ENCODE measurements at regions not wholly inside any gene's neighbourhood (a gene's known extent, or its start where the extent isn't known, plus 50 kb on each side); places are given as distances from the start of the nearest gene placed in this dataset.

DNA sequence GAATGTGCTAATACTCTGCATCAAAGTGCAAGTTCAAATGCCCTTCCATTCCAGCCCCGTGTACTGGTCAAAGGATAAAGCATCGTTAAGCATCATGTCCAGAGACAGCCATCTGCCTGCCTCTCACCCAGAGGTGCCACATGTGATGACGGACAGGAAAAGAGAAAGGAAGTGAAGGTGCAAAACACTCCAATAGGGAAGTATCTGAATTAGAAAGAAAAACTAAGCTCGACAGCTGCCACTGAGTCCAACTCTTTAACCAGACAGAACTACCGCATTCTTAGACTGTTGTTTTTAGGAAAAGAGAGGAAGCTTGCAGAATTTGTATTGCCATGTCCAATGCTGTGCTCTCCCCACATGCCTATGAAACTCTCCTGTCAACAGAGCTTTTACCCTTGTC is 465.0 kb upstream of the SOX5 start:
- no peak for DNase-seq (ENCODE audit: low spot score)

DNA sequence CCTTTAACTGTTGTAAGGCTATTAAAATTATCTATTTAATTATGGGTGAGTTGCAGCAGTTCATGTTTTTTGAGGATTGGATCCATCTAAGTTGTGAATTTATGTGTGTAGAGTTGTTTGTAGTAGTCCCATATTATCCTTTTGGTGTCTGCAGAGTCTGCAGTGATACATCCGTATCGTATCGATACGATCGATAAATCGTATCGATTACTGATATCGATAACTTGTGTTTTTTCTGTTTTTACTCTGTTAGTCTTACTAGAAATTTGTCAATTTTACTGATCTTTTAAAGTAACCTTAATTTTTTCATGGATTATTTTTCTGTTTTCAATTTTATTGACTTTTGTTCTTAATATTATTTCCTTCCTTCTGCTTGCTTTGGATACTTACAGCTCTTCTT is 462.5 kb upstream of the SOX5 start:
- no peak for DNase-seq (ENCODE audit: low spot score)

DNA sequence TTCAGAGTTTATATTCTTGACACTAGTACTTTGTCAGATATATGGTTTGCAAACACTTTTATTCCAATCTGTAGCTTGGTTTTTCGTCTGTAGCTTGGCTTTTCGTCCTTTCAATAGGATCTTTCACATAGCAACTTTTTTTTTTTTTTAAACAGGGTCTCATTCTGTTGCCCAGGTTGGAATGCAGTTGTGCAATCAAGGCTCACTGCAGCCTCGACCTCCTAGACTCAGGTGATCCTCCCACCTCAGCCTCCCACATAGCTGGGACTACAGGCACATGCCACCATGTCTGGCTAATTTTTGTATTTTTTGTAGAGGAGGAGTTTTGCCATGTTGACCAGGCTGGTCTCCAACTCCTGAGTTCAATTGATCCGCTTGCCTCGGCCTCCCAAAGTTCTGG is 460.4 kb upstream of the SOX5 start:
- DNase-seq (ENCODE audit: low spot score): no peak

DNA sequence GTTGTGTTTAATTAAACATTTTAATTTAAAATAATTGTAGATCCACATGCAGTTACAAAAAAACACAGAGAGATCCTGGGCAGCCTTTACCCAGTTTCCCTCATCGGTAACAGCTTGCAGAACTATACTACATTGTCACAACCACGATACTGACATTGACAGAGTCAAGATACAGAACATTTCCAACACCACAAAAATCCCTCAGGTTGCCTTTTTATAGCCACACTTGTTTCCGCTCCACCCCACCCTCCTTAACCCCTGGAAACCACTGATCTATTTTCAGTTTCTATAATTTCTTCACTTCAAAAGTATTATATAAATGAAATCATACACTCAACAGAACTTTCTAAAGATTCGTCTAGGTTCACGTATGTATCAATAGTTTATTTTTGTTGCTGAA is 458.8 kb upstream of the SOX5 start:
- no peak for DNase-seq (ENCODE audit: low spot score)

DNA sequence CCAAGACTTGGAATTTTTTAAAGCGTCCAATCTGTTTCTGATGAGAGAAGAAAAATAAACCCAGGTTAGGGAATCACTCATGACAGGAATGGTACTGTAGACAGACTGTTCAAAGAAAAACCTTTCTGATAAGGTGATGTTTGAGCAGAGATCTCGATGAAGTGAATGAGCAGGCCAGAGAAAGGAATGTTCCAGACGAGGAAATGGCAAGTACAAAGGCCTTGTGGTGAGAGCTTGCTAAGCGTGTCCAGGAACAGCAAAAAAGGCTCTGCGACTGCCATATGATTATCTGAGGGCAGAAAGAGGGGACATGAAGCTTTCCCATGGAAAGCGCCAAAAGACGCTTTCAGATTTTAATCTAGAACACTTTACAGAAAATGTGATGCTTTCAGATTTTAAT is 458.4 kb upstream of the SOX5 start:
- DNase-seq (ENCODE audit: low spot score): no peak

DNA sequence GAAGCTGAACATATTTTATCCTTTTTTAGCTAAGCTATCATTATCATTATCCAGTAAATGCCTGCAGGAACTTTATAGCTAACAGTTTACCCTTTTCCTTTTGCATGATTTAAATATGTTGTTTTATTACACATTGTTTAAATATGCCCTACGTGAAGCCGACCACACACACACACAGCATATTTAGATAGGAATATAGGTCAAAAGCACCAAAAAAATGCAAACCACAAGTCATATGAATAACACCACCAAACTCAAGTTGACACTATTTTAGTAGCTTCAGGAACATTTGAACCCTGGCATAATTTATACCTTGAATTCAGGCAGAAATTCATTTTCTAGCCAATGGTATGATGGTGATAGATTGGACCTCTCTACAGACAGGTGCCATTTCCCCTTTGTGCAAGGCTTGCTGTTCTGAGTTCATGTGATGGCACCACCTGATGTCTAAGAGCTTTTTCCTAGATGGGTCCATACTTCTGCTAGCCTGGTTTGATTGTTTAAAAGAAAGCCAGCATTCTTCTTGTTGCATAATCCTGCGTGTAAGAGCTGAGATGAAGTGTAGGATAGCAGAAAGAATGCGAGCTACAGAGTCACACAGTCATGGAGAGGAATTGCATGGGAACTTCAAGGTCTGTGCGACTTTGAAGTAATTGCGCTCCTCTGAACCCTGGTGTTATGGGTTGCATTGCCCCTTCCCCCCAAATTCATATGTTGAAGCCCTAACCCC is 454.8 kb upstream of the SOX5 start:
- no peak for DNase-seq (ENCODE audit: low spot score)

DNA sequence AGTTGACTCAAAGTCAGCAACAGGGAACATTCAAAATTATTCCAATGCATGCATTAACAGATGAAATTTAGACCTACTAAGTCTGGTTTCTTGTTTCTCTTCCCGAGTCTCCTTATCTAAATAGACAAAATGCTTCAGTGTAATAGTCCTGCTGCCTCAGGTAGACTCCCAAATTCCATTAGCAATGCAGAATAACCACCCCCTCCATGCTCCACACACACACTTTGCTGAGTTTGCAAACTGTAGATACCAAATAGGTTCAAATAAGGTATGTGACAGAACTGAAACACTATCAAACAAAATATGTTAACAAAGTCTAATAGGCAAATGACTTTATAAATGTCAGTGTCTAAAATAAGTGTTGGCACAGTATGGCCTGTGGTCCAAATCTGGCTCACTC is 451.1 kb upstream of the SOX5 start:
- no peak for DNase-seq (ENCODE audit: low spot score)

DNA sequence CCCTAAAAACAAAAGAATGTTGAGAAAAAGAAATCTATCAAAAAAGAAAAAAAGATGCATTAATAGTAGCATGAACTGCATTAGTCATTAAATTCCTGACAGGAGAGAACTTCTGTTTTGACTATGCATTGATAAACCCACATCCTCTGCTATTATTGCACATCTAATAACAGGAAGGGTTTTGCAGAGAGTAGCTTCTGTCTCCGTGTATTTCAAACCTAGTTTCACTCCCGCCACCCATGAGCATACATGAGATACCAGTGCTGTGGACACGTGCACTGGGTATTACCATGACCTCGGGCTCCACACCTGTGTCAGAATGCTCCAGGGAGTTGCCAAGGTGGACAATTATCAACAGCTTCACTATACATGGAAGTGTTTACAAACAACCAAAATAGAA is 449.1 kb upstream of the SOX5 start:
- DNase-seq (ENCODE audit: low spot score): no peak

DNA sequence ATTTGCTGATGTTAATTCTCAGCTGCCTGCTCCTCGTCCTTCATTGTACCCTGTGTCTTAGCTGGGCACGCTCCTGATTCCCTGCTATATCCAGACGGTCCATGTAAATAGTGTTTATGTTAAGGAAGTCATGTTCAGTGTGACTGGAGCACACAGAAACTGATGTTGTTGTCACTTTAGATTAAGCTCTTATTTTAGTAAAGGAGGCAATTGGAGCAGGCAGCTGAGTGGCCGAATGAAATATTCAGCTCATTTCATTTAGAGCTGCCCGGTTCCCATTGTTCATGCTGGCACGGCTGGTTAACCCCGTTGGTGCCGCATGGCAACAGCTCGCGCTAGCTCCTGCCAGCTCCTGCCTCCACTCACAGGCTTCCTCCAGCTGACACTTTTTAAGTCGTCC is 446.8 kb upstream of the SOX5 start:
- no peak for DNase-seq (ENCODE audit: low spot score)

DNA sequence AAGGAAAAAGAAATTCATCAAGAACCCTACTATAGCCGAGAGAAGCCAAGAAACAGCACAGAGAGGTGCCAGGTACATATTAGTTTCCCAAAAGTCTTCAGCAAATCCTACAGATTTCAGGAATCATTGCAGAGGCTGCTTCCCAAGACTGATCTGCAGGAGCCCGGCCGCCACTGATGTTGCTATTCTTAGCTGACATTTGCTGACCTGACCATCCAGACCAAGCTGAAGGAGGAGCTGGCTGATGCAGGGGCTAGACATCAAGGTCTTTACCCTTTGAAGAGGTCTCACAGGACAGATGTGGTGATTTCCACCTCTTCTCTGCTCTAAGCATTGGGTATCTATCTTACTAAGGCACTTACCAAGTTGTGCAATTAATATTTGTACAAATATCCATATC is 444.8 kb upstream of the SOX5 start:
- no peak for DNase-seq (ENCODE audit: low spot score)

DNA sequence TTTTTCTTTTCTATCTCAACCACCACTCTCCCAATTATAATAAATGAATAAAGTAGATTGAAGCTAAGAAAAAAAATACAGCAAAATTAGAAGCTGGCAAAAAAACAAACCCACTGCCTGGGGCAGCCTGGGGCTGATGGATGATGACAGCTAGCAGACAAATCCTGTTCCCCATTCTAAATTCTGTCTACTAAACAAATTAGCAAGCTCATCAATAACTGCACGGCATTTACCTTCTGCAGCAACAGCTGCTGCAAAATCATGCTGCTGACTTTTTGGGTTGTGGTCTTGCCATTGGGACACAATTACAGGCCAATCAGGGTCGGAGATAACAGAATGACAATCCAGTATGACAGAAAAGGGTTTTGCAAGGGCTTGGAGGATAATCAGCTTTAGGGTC is 443.6 kb upstream of the SOX5 start:
- DNase-seq (ENCODE audit: low spot score): no peak

DNA sequence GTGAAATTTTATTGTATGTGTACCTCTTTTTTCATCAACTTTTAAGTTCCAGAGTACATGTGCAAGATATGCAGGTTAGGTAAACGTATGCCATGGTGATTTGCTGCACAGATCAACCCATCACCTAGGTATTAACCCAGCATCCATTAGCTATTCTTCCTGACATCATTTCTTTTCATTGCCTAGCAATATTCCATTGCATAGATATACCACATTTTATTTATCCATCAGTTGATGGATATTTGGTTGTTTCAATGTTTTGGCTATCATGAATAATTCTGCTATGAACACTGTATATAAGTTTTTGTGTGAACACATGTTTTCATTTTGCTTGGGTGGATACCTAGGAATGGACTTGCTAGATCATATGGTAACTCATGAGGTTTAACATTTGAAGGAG is 439.9 kb upstream of the SOX5 start:
- no peak for DNase-seq (ENCODE audit: low spot score)

DNA sequence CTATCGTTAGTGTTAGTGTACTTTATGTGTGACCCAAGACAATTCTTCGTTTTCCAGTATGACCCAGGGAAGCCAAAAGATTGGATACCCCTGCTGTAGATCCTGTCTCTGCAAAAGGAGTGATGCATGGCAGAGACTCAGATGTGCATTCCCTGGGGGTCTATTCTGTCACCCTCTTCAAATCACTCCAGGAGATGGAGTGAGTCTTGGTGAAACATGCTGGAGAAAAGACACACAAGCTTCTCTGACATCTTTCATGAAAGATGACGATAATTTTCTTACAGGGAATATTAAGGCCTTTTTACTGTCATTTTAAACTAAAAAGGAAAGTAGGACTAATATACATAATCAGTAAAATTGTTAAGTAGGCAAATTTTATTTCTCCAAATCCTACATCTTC is 437.9 kb upstream of the SOX5 start:
- no peak for DNase-seq (ENCODE audit: low spot score)

DNA sequence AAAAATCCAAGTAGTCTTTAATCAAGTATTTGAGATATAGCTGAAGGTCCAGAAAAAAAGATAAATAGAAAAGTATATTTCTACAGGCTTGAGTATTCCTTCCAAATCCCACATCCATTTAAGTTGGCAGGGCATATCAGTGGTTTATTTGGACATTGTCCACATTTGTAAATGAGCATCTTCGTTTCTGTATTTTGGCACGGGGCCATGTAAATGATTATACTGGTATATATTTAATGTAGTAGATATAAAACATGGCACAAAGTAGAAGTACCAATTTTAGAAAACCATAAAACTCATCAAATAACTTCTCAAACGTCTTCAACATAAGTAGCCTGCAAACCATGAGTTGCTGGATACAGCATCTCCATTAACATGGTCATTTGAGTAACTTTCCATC is 437.4 kb upstream of the SOX5 start:
- no peak for DNase-seq (ENCODE audit: low spot score)

DNA sequence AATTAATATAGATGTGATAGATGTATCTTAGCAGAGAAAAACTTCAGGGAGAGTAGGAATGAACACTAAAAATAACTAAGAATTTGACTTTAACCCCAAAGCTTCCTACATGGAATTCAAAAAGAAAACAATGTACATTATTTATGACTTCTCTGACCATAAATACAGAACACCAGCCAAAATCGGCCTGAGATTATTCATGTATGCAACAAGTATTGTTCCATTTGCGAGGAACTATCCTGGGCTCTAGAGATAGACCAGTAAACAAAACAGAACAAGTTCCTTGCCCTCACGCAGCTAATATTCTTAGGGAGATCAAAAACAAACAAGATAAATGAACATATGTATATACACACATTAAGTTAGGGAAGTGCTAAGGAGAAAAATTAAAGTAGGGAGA is 432.3 kb upstream of the SOX5 start:
- no peak for DNase-seq (ENCODE audit: low spot score)

DNA sequence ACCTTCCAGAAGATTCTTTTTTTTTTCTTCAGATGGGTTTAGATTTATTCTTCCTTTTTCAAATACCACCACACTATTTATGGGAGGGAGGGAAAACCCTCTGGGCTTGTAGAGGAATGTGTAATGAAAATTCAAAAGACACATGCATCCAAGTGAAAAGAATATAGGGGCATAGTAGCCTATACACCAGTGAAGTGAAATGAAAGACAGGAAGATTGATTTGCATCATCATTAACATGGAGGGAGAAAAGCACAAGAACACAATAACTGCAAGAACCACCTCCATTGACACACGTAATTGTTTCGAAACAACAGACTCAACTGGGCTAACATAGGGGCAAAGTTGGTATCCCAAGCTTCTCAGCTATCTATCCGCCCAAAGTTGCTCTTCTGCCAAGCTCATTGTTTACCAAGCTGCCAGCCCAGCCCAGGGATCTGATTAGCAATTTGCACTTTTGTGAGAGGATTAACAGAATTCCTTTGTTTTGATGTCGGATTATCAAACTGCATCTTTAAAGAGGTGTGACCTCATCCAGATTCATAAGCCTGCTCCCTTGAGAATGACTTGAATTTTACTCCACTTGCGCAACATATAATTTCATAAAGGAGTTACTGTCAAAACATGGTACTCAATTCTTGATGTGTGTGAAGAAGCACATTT is 430.5 kb upstream of the SOX5 start:
- no peak for DNase-seq (ENCODE audit: low spot score)

DNA sequence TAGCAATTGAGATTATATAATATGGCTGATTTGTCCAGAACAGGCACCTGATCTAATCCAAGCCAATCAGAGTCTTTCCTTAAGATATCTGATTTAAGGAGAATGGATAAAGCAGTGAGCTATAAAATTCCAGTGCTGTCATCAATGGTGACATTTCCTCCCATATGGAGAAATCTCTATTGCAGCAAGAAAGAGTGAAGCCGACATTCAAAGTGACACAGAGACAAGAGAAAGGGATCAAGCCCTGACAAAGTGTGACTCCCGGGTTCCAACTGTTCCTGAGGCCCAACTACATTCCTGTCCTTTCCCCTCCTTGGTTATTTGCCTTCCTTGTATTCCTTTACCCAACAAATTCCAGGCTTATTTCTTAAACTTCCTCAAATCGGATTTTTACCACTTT is 430.0 kb upstream of the SOX5 start:
- no peak for DNase-seq (ENCODE audit: low spot score)

DNA sequence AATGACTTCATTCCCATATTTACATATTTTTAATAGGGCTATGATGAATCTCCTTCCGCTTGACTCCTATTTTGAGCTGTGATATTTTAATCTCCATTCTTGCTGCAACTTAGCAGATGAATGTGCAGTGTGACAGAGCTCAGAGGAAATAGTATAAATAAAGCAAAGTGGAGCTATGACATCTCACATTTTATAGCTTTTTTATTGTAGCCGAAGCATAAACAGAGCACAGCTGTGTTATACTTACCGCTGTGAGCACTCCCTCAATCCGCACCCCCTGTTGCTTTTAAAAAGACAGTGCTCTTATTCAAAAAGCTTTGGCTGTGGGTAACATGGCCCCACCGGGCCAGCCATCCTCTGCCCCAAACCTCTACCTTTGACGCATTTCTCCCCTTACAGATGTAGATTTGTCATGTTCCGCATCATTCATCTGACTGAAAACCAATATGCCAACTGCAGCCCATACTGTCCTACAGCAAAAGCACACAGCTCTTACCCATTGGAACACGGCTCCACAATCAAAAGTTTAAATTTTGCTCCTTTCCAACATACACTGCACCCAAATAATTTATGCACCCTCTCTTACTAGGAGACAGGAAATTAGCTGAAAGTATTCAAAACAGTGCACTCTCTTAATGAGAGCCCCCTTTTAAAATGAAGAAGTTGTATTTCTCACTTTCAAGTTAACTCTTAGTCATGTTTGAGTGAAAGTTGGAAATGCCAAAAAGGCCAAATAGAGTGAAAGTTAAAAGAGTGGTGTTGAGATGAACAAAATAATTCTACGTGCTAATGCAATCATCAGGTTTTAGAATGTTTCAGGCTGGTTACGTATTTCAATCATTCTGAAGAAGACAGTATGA is 429.3 kb upstream of the SOX5 start:
- no peak for DNase-seq (ENCODE audit: low spot score)

DNA sequence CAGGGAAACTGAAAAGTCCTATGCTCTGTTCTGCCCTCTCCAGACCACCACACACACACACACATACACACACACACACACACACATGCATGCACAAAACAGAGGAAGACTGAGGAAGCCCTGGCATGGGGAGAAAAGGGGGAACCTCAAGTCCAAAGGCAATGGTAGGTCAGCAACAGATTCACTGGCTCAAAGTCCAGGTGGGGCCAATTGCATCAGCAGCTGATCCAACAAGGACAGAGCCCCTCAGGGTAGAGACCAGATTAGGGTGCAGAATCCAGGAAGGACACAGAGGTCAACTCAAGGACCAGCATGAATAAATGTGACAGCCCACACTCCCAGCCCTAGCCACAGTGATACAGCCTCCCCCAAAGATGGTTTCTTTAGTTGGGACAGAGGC is 425.0 kb upstream of the SOX5 start:
- DNase-seq (ENCODE audit: low spot score): no peak

DNA sequence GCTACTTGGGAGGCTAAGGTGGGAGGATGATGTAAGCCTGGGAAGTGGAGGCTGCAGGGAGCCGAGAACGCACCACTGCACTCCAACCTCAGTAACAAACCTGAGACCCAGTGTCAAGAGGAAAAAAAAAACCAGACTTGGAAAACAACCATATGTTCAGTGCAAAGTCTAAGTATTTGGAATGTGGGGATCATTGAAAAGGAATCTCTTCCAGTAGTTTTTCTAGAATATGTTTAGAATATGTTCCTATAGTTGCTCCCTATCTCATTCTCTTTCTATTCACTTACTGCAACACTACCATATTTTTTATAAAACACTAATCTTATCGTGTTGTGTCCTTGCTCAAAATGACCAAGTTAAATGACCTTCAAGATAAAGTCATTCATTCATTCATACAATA is 423.5 kb upstream of the SOX5 start:
- no peak for DNase-seq (ENCODE audit: low spot score)

DNA sequence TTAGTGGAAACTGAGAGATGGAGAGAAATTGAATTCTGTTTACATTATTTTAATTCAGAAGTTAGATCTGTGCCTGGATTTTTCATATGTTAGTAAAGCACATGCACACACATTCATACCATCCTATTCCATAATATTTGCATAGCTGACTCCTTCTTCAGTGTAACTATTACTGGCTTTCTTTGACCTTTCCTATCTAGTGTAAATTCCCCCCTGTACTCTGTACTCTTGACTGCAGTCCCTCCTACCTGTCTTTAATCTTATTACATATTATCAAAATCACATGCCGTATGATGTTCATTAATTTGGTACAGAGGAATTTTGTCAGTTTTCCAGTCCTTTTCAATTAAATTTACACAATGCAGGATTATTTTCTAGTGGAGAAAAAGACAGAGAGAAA is 417.0 kb upstream of the SOX5 start:
- DNase-seq (ENCODE audit: low spot score): no peak

DNA sequence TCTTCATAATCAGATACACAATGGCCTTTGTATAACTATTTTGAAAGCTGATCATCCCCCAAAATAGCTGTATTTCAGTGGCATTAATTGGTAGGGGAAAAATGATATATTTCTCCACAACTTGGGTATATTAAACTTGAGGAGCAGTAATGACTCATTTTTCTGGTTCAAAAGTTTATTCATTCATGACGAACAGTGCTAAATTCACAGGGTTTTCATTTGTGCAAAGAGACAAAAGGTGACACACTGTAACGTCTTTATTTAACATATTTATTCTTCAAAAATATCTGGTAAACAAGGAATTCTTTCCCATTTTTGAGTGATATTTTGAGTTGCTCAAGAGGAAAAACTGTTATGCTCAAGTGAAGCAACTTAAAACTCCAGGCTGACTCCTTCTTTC is 415.5 kb upstream of the SOX5 start:
- no peak for DNase-seq (ENCODE audit: low spot score)

DNA sequence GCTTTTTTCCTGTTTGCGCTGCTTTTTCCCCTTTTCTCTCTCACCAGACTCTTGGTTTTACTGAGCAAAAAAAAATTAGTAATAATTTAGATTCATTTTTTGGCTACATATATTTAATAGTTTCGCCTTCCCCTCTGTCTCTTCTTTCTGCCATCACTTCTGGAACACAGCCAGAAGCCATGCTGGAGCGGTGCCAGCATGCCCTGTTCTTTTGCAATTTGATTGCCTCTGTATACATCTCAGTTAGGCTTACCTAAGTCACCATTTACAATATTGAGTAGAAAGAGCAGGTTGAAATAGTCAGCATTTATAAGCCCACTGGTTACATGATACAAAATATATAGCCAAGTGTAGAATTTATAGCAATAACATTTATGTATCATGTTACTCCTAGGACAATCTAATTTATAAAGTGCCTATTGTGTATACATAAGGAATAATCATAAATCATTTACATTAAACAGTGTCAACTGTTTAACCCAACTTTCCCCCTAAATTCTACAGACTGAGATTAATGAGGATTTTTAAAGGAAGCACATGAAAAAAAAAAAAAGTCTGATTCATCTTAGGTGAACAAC is 413.8 kb upstream of the SOX5 start:
- DNase-seq (ENCODE audit: low spot score): no peak
